Calu3 (cell line): ENCODE measurements at regions not wholly inside any gene's neighbourhood (a gene's known extent, or its start where the extent isn't known, plus 50 kb on each side); places are given as distances from the start of the nearest gene placed in this dataset.

Experiments used
- BruUV-seq: library from RNA; stranded (reverse); fragments of 400-500 nt; replicated peaks from 2 replicates; lab custom pipeline; 2021; lab: Mats Ljungman, UMichigan
- CTCF ChIA-PET: fragments of 300-600 bp; sonication (Branson Sonifier 250); formaldehyde crosslinking; loops from one replicate; lab custom pipeline; 2022; ENCODE audit warnings: antibody characterized with exemption; lab: Charles Lee
- DNase-seq: peaks from one replicate; pipeline ENCODE4 v3.0.0; 2022
- H3K27ac Mint-ChIP-seq: one replicate; pipeline ENCODE4 v1.8.0; 2022; ENCODE audit warnings: mixed read lengths; ENCODE audit not compliant: unreplicated experiment
- H3K27me3 Mint-ChIP-seq: one replicate; pipeline ENCODE4 v1.8.0; 2022; ENCODE audit warnings: mixed read lengths; ENCODE audit not compliant: unreplicated experiment
- H3K36me3 Mint-ChIP-seq: one replicate; pipeline ENCODE4 v1.8.0; 2022; ENCODE audit warnings: mild to moderate bottlenecking, moderate library complexity, mixed read lengths; ENCODE audit not compliant: insufficient read depth, unreplicated experiment
- H3K4me1 Mint-ChIP-seq: one replicate; pipeline ENCODE4 v1.8.0; 2022; ENCODE audit warnings: mild to moderate bottlenecking, low read depth, mixed read lengths; ENCODE audit not compliant: unreplicated experiment
- H3K4me3 Mint-ChIP-seq: one replicate; pipeline ENCODE4 v1.8.0; 2022; ENCODE audit warnings: mild to moderate bottlenecking, low read depth, moderate library complexity, mixed read lengths; ENCODE audit not compliant: unreplicated experiment
- H3K9me3 Mint-ChIP-seq: one replicate; pipeline ENCODE4 v1.8.0; 2022; ENCODE audit warnings: low read depth, mixed read lengths; ENCODE audit not compliant: unreplicated experiment
- intact Hi-C: fragments of 100-400 bp; cut with micrococcal nuclease; formaldehyde crosslinking; loops from one replicate; pipeline ENCODE4 v1.10.0; 2022; ENCODE audit not compliant: unreplicated experiment
- TF ChIP-seq, protein P1 (sequence below): fragments of 200-600 bp; IDR thresholded peaks from one replicate; pipeline ENCODE4 v1.8.0; 2022; ENCODE audit warnings: antibody characterized with exemption; ENCODE audit not compliant: unreplicated experiment

DNA sequence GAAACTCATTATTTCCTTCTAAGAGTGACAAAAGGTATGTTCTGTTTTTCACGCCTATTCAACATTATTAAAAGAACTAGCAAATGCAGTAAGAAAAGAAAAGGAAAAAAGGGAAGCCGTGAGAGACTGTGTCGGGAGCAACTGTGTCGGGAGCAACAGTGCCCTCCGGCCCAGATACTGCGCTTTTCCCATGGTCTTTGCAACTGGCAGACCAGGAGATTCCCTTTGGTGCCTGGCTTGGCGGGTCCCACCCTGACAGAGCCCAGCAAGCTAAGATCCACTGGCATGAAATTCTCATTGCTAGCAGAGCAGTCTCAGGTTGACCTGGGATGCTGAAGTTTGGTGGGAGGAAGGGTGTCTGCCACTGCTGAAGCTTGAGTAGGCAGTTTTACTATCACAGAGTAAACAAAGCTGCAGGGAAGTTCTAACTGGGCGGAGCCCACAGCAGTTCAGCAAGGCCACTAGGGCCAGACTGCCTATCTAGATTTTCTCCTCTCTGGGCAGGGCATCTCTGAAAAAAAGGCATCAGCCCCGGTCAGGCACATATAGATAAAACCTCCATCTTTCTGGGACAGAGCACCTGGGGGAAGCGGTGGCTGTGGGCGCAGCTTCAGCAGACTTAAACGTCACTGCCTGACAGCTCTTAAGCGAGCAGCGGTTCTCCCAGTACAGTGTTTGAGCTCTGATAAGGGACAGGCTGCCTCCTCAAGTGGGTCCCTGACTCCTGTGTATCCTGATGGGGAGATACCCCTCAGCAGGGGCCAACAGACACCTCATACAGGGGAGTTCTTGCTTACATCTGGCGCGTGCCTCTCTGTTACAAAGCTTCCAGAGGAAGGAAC lies 1237.4 kb upstream of the CDH18 start:
- Mint-ChIP-seq H3K27ac (no peak overlapping the region), H3K36me3 (no peaks in the 10 kb centered on the region), H3K4me1 (no peaks in the 10 kb centered on the region), H3K27me3 (no peaks in the 10 kb centered on the region), H3K9me3 (peaks cover 9% of the 10 kb centered on the region), H3K4me3 (no peak overlapping the region)
- CTCF ChIA-PET, result no interaction called here
- no TSS peak for BruUV-seq
- TF ChIP-seq, protein P1, sequence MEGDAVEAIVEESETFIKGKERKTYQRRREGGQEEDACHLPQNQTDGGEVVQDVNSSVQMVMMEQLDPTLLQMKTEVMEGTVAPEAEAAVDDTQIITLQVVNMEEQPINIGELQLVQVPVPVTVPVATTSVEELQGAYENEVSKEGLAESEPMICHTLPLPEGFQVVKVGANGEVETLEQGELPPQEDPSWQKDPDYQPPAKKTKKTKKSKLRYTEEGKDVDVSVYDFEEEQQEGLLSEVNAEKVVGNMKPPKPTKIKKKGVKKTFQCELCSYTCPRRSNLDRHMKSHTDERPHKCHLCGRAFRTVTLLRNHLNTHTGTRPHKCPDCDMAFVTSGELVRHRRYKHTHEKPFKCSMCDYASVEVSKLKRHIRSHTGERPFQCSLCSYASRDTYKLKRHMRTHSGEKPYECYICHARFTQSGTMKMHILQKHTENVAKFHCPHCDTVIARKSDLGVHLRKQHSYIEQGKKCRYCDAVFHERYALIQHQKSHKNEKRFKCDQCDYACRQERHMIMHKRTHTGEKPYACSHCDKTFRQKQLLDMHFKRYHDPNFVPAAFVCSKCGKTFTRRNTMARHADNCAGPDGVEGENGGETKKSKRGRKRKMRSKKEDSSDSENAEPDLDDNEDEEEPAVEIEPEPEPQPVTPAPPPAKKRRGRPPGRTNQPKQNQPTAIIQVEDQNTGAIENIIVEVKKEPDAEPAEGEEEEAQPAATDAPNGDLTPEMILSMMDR, result no peak
- intact Hi-C loops, result no loop called here
- DNase-seq, result no peak

- Mint-ChIP-seq H3K27ac (no peak overlapping the region), H3K4me1 (no peaks in the 10 kb centered on the region), H3K36me3 (no peaks in the 10 kb centered on the region), H3K4me3 (no peak overlapping the region), H3K9me3 (peaks cover 7% of the 10 kb centered on the region), H3K27me3 (no peaks in the 10 kb centered on the region)
- intact Hi-C loops, result no loop called here
- CTCF ChIA-PET, result no interaction called here
- BruUV-seq, result no TSS peak
- DNase-seq, result no peak
- TF ChIP-seq, protein P1, result no peak
Measured at GRCh38 chr5:21221616-21222015, 1233.6 kb upstream of the CDH18 start.

DNA sequence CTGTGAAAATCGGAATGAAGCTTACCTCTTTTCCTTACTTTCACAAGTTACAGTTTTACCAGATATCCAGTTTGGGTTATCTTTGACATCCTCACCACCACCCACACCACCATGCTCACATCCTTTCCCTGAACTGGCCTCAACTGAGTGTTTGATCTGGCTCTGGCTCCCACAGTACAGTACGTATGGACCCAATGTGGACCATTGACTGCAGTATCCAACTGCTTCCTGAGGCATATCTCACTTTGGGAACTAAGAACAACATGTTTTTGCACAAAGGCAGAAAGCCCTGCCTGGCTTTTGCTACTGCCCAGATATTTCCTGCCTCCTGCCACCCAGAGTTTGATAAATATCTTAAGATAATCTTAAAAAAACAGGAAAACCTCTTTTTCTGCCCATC lies 1232.0 kb upstream of the CDH18 start:
- BruUV-seq, result no TSS peak
- TF ChIP-seq, protein P1, result no peak
- DNase-seq, result no peak
- intact Hi-C loops, result no loop called here
- Mint-ChIP-seq H3K9me3 (peaks cover 3% of the 10 kb centered on the region), H3K4me1 (no peaks in the 10 kb centered on the region), H3K4me3 (no peak overlapping the region), H3K27ac (no peak overlapping the region), H3K36me3 (no peaks in the 10 kb centered on the region), H3K27me3 (no peaks in the 10 kb centered on the region)
- CTCF ChIA-PET, result no interaction called here

- DNase-seq, result no peak
- H3K9me3 Mint-ChIP-seq, result peaks cover 3% of the 10 kb centered on the region
- no peak overlapping the region for H3K4me3 Mint-ChIP-seq
- H3K36me3 Mint-ChIP-seq, result no peaks in the 10 kb centered on the region
- CTCF ChIA-PET, result no interaction called here
- no peaks in the 10 kb centered on the region for H3K4me1 Mint-ChIP-seq
- TF ChIP-seq, protein P1, result no peak
- intact Hi-C loops, result no loop called here
- BruUV-seq, result no TSS peak
- no peak overlapping the region for H3K27ac Mint-ChIP-seq
- no peaks in the 10 kb centered on the region for H3K27me3 Mint-ChIP-seq
Measured at GRCh38 chr5:21219251-21219650, 1231.3 kb upstream of the CDH18 start.
